ENCODE measurements at regions not wholly inside any gene's neighbourhood (a gene's known extent, or its start where the extent isn't known, plus 50 kb on each side); places are given as distances from the start of the nearest gene placed in this dataset.
"Not testable (repeated sequence)": the region's sequence is repeated elsewhere in the genome, so short reads cannot be mapped to it uniquely, and the experiment has no call there.

GRCh38 chr9:91512235-91512634 lies 88.6 kb upstream of the NFIL3 start:
- not testable (repeated sequence) for DNase-seq

GRCh38 chr9:91503673-91504081 lies 80.0 kb upstream of the NFIL3 start:
- DNase-seq = no peak

- no peak for DNase-seq
These were observed 79.5 kb upstream of the NFIL3 start for GRCh38 chr9:91502913-91503672.

- DNase-seq = no peak
These were observed 78.8 kb upstream of the NFIL3 start for GRCh38 chr9:91502475-91502874.

- peak; percentile 46 for DNase-seq
These were observed 76.9 kb upstream of the NFIL3 start for GRCh38 chr9:91500509-91501014.

- DNase-seq = no peak
These were observed 72.7 kb upstream of the NFIL3 start for GRCh38 chr9:91496351-91496750.

- no peak for DNase-seq
These were observed 71.8 kb upstream of the NFIL3 start for GRCh38 chr9:91495450-91495849.

GRCh38 chr9:91494751-91495150 lies 71.1 kb upstream of the NFIL3 start:
- DNase-seq = no peak

GRCh38 chr9:91492237-91492636 lies 68.6 kb upstream of the NFIL3 start:
- no peak for DNase-seq

- no peak for DNase-seq
These were observed 68.0 kb upstream of the NFIL3 start for GRCh38 chr9:91491624-91492023.

GRCh38 chr9:91489361-91489899 lies 65.8 kb upstream of the NFIL3 start:
- DNase-seq = peak; percentile 19

- DNase-seq = no peak
These were observed 64.7 kb upstream of the NFIL3 start for GRCh38 chr9:91488341-91488740.

- no peak for DNase-seq
These were observed 63.3 kb upstream of the NFIL3 start for GRCh38 chr9:91486699-91487497.

- DNase-seq = no peak
These were observed 61.4 kb upstream of the NFIL3 start for GRCh38 chr9:91485006-91485405.

- DNase-seq = no peak
These were observed 60.2 kb upstream of the NFIL3 start for GRCh38 chr9:91483835-91484234.

- DNase-seq = no peak
These were observed 59.6 kb upstream of the NFIL3 start for GRCh38 chr9:91483189-91483691.

- DNase-seq = no peak
These were observed 58.3 kb upstream of the NFIL3 start for GRCh38 chr9:91481972-91482371.

- no peak for DNase-seq
These were observed 53.5 kb upstream of the NFIL3 start for GRCh38 chr9:91477106-91477505.

GRCh38 chr9:91474656-91475055 lies 51.0 kb upstream of the NFIL3 start:
- DNase-seq = no peak
